IMR-90 (cell line): ENCODE measurements at regions not wholly inside any gene's neighbourhood (a gene's known extent, or its start where the extent isn't known, plus 50 kb on each side); places are given as distances from the start of the nearest gene placed in this dataset.

Experiments
- ATAC-seq: fragments of 200-7000 bp; cut with Tn5 transposase; 2 replicates; pipeline ENCODE4 v1.9.1; 2020; ENCODE audit warnings: low read depth, mild to moderate bottlenecking, moderate library complexity
- BruUV-seq: library from RNA; stranded (reverse); fragments of 400-500 nt; replicated peaks from 2 replicates; lab custom pipeline; 2021; lab: Mats Ljungman, UMichigan
- CTCF ChIA-PET: fragments of 300-600 bp; formaldehyde crosslinking; extraction: SDS; loops from one replicate; lab custom pipeline; 2021; ENCODE audit warnings: antibody characterized with exemption; lab: Yijun Ruan, JAX
- POLR2A ChIA-PET: fragments of 300-600 bp; sonication (Branson Sonifier 250); formaldehyde crosslinking; loops from one replicate; lab custom pipeline; 2022; ENCODE audit warnings: antibody characterized with exemption; ENCODE audit not compliant: unreplicated experiment; lab: Charles Lee
- DNase-seq: peaks from one replicate; pipeline ENCODE4 v3.0.0; 2013
- H2AFZ ChIP-seq: replicated peaks from 2 replicates; pipeline ENCODE3; 2013; ENCODE audit warnings: low read length, mild to moderate bottlenecking; ENCODE audit not compliant: poor library complexity
- H2AK5ac ChIP-seq: 2 replicates; pipeline ENCODE4 v1.6.1; 2013; ENCODE audit warnings: low read depth, low read length, inconsistent platforms
- H2AK9ac ChIP-seq: replicated peaks from 2 replicates; pipeline ENCODE3; 2013; ENCODE audit warnings: mild to moderate bottlenecking, low read depth, low read length, moderate library complexity; ENCODE audit not compliant: poor library complexity
- H2BK120ac ChIP-seq: 2 replicates; pipeline ENCODE4 v1.6.1; 2013; ENCODE audit warnings: low read depth, low read length, inconsistent platforms
- H2BK15ac ChIP-seq: 3 replicates; pipeline ENCODE4 v1.6.1; 2013; ENCODE audit warnings: low read depth, low read length, inconsistent platforms
- H2BK20ac ChIP-seq: 2 replicates; pipeline ENCODE4 v1.6.1; 2013; ENCODE audit warnings: low read depth, mild to moderate bottlenecking, inconsistent platforms, low read length, moderate library complexity
- H2BK5ac ChIP-seq: 2 replicates; pipeline ENCODE4 v1.6.1; 2013; ENCODE audit warnings: mild to moderate bottlenecking, low read depth, low read length, inconsistent platforms; ENCODE audit not compliant: poor library complexity, severe bottlenecking
- H3K14ac ChIP-seq: replicated peaks from 2 replicates; pipeline ENCODE4 v1.6.1; 2013; ENCODE audit warnings: low read depth, low read length, inconsistent platforms
- H3K18ac ChIP-seq: 2 replicates; pipeline ENCODE4 v1.6.1; 2013; ENCODE audit warnings: low read depth, low read length, control low read depth
- H3K23ac ChIP-seq: 2 replicates; pipeline ENCODE4 v1.6.1; 2013; ENCODE audit warnings: low read depth, low read length, inconsistent platforms
- H3K27ac ChIP-seq: 2 replicates; pipeline ENCODE4 v1.5.1; 2013; ENCODE audit warnings: mild to moderate bottlenecking, control low read depth, low read length; ENCODE audit not compliant: insufficient read depth
- H3K27me3 ChIP-seq: 2 replicates; pipeline ENCODE4 v1.6.1; 2013; ENCODE audit warnings: low read length; ENCODE audit not compliant: control insufficient read depth, insufficient read depth
- H3K36me3 ChIP-seq: 2 replicates; pipeline ENCODE4 v1.6.1; 2013; ENCODE audit warnings: low read length, mixed read lengths; ENCODE audit not compliant: control insufficient read depth, insufficient read depth
- H3K4ac ChIP-seq: 2 replicates; pipeline ENCODE4 v1.6.1; 2013; ENCODE audit warnings: low read depth, low read length, inconsistent platforms
- H3K4me1 ChIP-seq: 2 replicates; pipeline ENCODE4 v1.6.1; 2013; ENCODE audit warnings: low read length, mixed read lengths; ENCODE audit not compliant: control insufficient read depth, insufficient read depth
- H3K4me2 ChIP-seq: 2 replicates; pipeline ENCODE4 v1.6.1; 2013; ENCODE audit warnings: low read depth, mild to moderate bottlenecking, control low read depth, low read length, moderate library complexity
- H3K4me3 ChIP-seq: 2 replicates; pipeline ENCODE4 v1.5.1; 2013; ENCODE audit warnings: low read depth, mild to moderate bottlenecking, control low read depth, low read length, moderate library complexity; ENCODE audit not compliant: insufficient read depth
- H3K56ac ChIP-seq: 2 replicates; pipeline ENCODE4 v1.6.1; 2013; ENCODE audit warnings: low read length, inconsistent platforms; ENCODE audit not compliant: insufficient read depth; ENCODE audit errors: extremely low read depth
- H3K79me1 ChIP-seq, 2 experiments: 2 replicates each; pipeline ENCODE4 v1.6.1; 2013; ENCODE audit warnings: low read length in 2 of 2, inconsistent platforms in 1 of 2, low read depth in 1 of 2
- H3K9ac ChIP-seq: 2 replicates; pipeline ENCODE4 v1.6.1; 2013; ENCODE audit warnings: low read depth, low read length, control low read depth
- H3K9me1 ChIP-seq: 2 replicates; pipeline ENCODE4 v1.6.1; 2013; ENCODE audit warnings: low read length, inconsistent platforms; ENCODE audit not compliant: insufficient read depth
- H3K9me3 ChIP-seq: 2 replicates; pipeline ENCODE4 v1.6.1; 2013; ENCODE audit warnings: low read length; ENCODE audit not compliant: control insufficient read depth, insufficient read depth
- H4K20me1 ChIP-seq: 2 replicates; pipeline ENCODE4 v1.6.1; 2013; ENCODE audit warnings: low read length, inconsistent platforms; ENCODE audit not compliant: insufficient read depth
- H4K5ac ChIP-seq: 2 replicates; pipeline ENCODE4 v1.6.1; 2013; ENCODE audit warnings: mild to moderate bottlenecking, low read depth, low read length, control low read depth
- H4K8ac ChIP-seq, 2 experiments: 2 replicates each; pipeline ENCODE4 v1.6.1; 2013; ENCODE audit warnings: low read depth in 2 of 2, low read length in 2 of 2, control low read depth in 1 of 2, inconsistent platforms in 1 of 2
- H4K91ac ChIP-seq: 2 replicates; pipeline ENCODE4 v1.6.1; 2013; ENCODE audit warnings: low read depth, low read length, inconsistent platforms; ENCODE audit not compliant: insufficient read depth
- BHLHE40 ChIP-seq: fragments of 150-350 bp; IDR thresholded peaks from 2 replicates; pipeline ENCODE4 v1.6.1; 2016; ENCODE audit warnings: mild to moderate bottlenecking, low read depth, low read length
- CEBPB ChIP-seq: IDR thresholded peaks from 2 replicates; pipeline ENCODE4 v1.6.1; 2012; ENCODE audit warnings: low read depth, low read length, improper control_type of control experiment
- MXI1 ChIP-seq: IDR thresholded peaks from 2 replicates; pipeline ENCODE4 v1.6.1; 2012; ENCODE audit warnings: low read depth, mild to moderate bottlenecking, low read length, moderate library complexity, borderline replicate concordance
- NFE2L2 ChIP-seq: fragments of 150-350 bp; IDR thresholded peaks from 2 replicates; pipeline ENCODE4 v1.6.1; 2016; ENCODE audit warnings: low read depth, mild to moderate bottlenecking, low read length
- RFX5 ChIP-seq: IDR thresholded peaks from 2 replicates; pipeline ENCODE4 v1.8.0; 2012; ENCODE audit warnings: low read depth, mild to moderate bottlenecking, low read length, moderate library complexity
- WGBS, 2 experiments: methylation state at CpG; one replicate each; pipeline versions ENCODE4 v1.1.5 to v1.1.7; 2013; ENCODE audit warnings: missing lambda C conversion rate in 2 of 2; ENCODE audit not compliant: insufficient read length in 1 of 2; ENCODE audit errors: extremely low coverage in 2 of 2; 5-methylcytosine and 5-hydroxymethylcytosine counted together
- dilution Hi-C: fragments of 300-500 bp; cut with HindIII; formaldehyde crosslinking; loops from one replicate; pipeline ENCODE4 v1.14.3; 2018; ENCODE audit warnings: low sequenced_read_pairs; ENCODE audit not compliant: unreplicated experiment
- in situ Hi-C: fragments of 300-500 bp; cut with MboI; formaldehyde crosslinking; loops from 3 replicates; pipeline ENCODE4 v1.14.3; 2019; ENCODE audit warnings: low sequenced_read_pairs, inconsistent platforms, mixed read lengths
- intact Hi-C: fragments of 100-400 bp; cut with micrococcal nuclease; formaldehyde crosslinking; loops from 2 replicates; pipeline ENCODE4 v1.10.0; 2022
- TF ChIP-seq, protein P1 (sequence below): fragments of 150-350 bp; IDR thresholded peaks from 2 replicates; pipeline ENCODE4 v1.6.1; 2016; ENCODE audit warnings: low read depth, mild to moderate bottlenecking, low read length, moderate library complexity, borderline replicate concordance

DNA sequence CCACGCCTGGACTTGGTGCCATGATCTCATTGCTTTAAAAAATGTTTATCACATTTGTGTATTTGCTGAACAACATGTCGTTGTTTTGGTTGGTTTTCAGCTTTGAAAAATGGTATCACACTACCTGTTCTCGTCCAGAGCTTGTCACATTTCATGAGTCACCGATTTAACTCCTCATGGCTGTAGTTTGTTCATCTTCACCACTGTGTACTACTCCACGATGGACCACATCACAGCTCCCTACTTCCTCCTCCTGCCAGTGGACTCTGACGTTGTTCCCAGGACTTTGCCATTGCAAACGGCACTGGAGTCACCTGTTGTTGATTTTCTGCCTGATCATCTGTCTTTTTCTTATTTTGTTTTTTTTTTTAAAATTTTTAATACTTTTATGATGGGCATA, 157.7 kb downstream of the ERMARD start:
- no peak for ATAC-seq
- no peak overlapping the region for H4K5ac ChIP-seq
- in situ Hi-C loops: no loop called here

More for the DNA sequence above, 157.7 kb downstream of the ERMARD start:
- Histone ChIP-seq H3K9me3 (peaks cover 52% of the 10 kb centered on the region), H2BK20ac (no peak overlapping the region), H4K8ac (no peak overlapping the region), H2AK5ac (no peak overlapping the region), H3K36me3 (no peaks in the 10 kb centered on the region), H2BK15ac (no peak overlapping the region), H3K27ac (no peak overlapping the region), H3K27me3 (no peaks in the 10 kb centered on the region), H3K9ac (no peak overlapping the region), H3K14ac (no peak overlapping the region), H3K56ac (no peak overlapping the region), H2BK5ac (no peak overlapping the region), H3K4me2 (no peak overlapping the region), H3K4me3 (no peak overlapping the region), H3K4me1 (no peaks in the 10 kb centered on the region; the same call in 1 of the 2 replicates), H3K4ac (no peak overlapping the region), H3K9me1 (no peaks in the 10 kb centered on the region), H4K20me1 (no peaks in the 10 kb centered on the region), H2AFZ (no peak overlapping the region), H3K18ac (no peak overlapping the region), H2AK9ac (no peak overlapping the region), H2BK120ac (no peak overlapping the region), H4K91ac (no peak overlapping the region), H3K79me1 (no peaks in the 10 kb centered on the region), H3K23ac (no peak overlapping the region)
- TF ChIP-seq CEBPB (no peak), BHLHE40 (no peak), NFE2L2 (no peak), RFX5 (no peak), MXI1 (no peak)
- TF ChIP-seq, protein P1, sequence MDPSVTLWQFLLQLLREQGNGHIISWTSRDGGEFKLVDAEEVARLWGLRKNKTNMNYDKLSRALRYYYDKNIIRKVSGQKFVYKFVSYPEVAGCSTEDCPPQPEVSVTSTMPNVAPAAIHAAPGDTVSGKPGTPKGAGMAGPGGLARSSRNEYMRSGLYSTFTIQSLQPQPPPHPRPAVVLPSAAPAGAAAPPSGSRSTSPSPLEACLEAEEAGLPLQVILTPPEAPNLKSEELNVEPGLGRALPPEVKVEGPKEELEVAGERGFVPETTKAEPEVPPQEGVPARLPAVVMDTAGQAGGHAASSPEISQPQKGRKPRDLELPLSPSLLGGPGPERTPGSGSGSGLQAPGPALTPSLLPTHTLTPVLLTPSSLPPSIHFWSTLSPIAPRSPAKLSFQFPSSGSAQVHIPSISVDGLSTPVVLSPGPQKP: no peak
- 20% methylated on average over 1 of the region's 7 CpGs; no CpG with 5 or more reads in 1 of the 2 experiments for WGBS, 2 experiments
- intact Hi-C loops (no loop called here), dilution Hi-C loops (no loop called here)
- no peak for DNase-seq
- CTCF ChIA-PET: no interaction called here
- POLR2A ChIA-PET: no interaction called here
- no TSS peak for BruUV-seq
